ENCODE measurements at regions not wholly inside any gene's neighbourhood (a gene's known extent, or its start where the extent isn't known, plus 50 kb on each side); places are given as distances from the start of the nearest gene placed in this dataset.

DNA sequence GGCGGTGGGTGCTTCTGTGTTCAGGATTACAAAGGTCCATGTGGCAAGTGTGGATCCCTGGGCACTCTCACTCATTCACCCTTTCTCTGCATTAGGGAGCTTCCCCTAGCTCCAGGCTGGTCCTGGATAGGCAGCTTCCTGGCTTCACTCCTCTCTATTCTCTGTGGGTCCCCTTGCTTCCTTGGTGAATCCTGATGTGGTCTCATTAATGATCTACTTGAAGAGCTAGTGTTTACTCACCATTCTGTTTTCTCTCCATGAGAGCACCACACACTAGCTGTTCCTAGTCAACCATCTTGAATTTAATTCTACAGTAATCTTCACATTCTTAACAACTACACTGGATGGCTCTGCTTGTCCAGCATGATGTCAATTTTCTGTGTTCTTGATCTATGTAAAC, 90.0 kb upstream of the PLPPR1 start:
- ChIA-PET CTCF (no interaction called here), POLR2A (no interaction called here)
- H3K4me3 ChIP-seq (ENCODE audit: low read depth, low read length), result no peak overlapping the region
- no peak for DNase-seq (ENCODE audit: low read depth, low spot score)
- TF ChIP-seq, protein P1, sequence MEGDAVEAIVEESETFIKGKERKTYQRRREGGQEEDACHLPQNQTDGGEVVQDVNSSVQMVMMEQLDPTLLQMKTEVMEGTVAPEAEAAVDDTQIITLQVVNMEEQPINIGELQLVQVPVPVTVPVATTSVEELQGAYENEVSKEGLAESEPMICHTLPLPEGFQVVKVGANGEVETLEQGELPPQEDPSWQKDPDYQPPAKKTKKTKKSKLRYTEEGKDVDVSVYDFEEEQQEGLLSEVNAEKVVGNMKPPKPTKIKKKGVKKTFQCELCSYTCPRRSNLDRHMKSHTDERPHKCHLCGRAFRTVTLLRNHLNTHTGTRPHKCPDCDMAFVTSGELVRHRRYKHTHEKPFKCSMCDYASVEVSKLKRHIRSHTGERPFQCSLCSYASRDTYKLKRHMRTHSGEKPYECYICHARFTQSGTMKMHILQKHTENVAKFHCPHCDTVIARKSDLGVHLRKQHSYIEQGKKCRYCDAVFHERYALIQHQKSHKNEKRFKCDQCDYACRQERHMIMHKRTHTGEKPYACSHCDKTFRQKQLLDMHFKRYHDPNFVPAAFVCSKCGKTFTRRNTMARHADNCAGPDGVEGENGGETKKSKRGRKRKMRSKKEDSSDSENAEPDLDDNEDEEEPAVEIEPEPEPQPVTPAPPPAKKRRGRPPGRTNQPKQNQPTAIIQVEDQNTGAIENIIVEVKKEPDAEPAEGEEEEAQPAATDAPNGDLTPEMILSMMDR (IDR thresholded peaks at IDR 0.05; ENCODE audit: insufficient read depth, low read length, missing control alignments), result no peak

DNA sequence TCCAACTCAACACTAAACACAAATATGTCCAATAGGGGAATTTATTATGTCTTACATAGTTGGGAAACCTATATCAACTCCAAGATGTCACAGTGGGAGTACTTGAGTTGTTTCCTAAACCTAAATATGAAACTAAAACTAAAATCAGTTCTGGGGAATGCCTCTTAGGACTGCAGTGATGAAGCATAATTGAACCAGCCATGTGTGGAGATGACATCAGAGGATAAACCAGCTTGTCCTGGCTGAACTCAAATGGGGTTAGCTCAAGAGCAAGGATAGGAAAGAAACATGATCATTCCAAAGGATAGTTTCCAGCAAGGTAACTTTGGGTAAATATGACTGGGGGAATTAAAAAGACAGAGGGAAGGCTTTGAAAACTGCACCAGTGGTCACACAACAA, 88.9 kb upstream of the PLPPR1 start:
- H3K4me3 ChIP-seq (ENCODE audit: low read depth, low read length), result no peak overlapping the region
- TF ChIP-seq, protein P1 (IDR thresholded peaks at IDR 0.05; ENCODE audit: insufficient read depth, low read length, missing control alignments), result no peak
- DNase-seq (ENCODE audit: low read depth, low spot score), result no peak
- ChIA-PET CTCF (no interaction called here), POLR2A (no interaction called here)

DNA sequence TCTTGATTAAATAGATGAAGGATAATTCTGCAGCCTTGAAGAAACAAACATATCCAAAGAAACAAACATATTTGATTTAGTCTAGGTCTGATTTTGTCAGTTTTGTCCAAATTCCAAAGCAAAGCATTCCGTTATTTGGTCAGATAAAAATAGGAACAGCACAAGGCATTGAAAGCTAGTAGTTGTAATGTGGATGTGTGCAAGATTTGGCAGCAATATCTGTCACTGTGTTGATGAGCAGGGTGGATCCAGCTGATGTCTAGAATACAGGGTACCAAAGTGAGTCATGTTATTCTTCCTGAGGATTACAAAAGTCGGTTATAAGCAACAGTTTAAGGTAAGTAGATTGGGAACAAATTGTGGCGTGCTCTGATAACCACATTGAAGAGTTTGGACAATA, 69.3 kb upstream of the PLPPR1 start:
- TF ChIP-seq, protein P1 (IDR thresholded peaks at IDR 0.05; ENCODE audit: insufficient read depth, low read length, missing control alignments), result no peak
- DNase-seq (ENCODE audit: low read depth, low spot score), result no peak
- H3K4me3 ChIP-seq (ENCODE audit: low read depth, low read length), result no peak overlapping the region
- POLR2A ChIA-PET, result no interaction called here
- CTCF ChIA-PET, result no interaction called here

All from AG04449 (cell line).